Right atrium auricular region (tissue), 2 donors: ENCODE measurements at regions not wholly inside any gene's neighbourhood (a gene's known extent, or its start where the extent isn't known, plus 50 kb on each side); places are given as distances from the start of the nearest gene placed in this dataset.

Experiments used
- DNase-seq: peaks from one replicate; pipeline ENCODE4 v3.0.0-alpha.2; 2019; ENCODE audit warnings: low spot score
- H3K27ac ChIP-seq, 2 donors: fragments of 200-600 bp; sonication (generic); 1 replicate in 1 of 2; 2 replicates in 1 of 2; pipeline ENCODE4 v1.5.1; 2016 to 2019
- H3K27me3 ChIP-seq, 2 donors: fragments of 200-600 bp; sonication (generic); one replicate each; pipeline versions ENCODE4 v1.5.1 to v1.6.0; 2017 to 2019
- H3K36me3 ChIP-seq: fragments of 200-600 bp; sonication (generic); one replicate; pipeline ENCODE4 v1.5.1; 2016
- H3K4me1 ChIP-seq, 2 donors: fragments of 200-600 bp; sonication (generic); one replicate each; pipeline versions ENCODE4 v1.5.1 to v1.6.0; 2017 to 2019
- H3K4me3 ChIP-seq, 2 donors: fragments of 200-600 bp; sonication (generic); 1 replicate in 1 of 2; 2 replicates in 1 of 2; pipeline ENCODE4 v1.5.1; 2017 to 2019; ENCODE audit warnings: mild to moderate bottlenecking in 1 of 2, moderate library complexity in 1 of 2
- H3K9me3 ChIP-seq, 2 donors: fragments of 200-600 bp; sonication (generic); one replicate each; pipeline ENCODE4 v1.5.1; 2019
- TF ChIP-seq, protein P1 (sequence below), 2 donors: fragments of 200-600 bp; sonication (generic); IDR thresholded peaks; one replicate each; pipeline ENCODE4 v1.5.1; 2019; ENCODE audit warnings: antibody characterized with exemption in 2 of 2

DNA sequence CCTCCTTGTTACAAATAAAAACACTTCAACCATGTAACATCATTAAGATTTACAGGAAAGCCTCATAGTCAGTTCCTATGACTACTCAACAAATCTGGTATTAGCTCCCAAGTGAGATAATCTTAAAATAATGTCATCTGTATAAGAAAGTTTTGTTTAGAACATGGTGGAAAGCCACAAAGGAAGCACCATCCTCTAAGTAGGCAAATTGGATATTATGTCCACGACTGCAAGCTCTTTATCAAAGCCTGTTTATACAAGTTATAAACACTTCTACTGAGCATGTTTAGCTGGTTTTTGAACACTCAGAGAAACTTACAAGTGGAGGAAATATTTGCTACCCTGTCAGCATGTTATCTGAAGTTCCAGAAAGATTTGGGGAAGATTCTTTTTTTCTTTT is 349.8 kb downstream of the ARL4A start:
- peaks cover 0 to 7% of the 10 kb centered on the region in 2 donors for H3K9me3 ChIP-seq
- no peak overlapping the region for H3K27ac ChIP-seq
- no peaks in the 10 kb centered on the region for H3K36me3 ChIP-seq
- DNase-seq: no peak
- no peak overlapping the region for H3K4me3 ChIP-seq
- no peaks in the 10 kb centered on the region for H3K4me1 ChIP-seq
- TF ChIP-seq, protein P1, sequence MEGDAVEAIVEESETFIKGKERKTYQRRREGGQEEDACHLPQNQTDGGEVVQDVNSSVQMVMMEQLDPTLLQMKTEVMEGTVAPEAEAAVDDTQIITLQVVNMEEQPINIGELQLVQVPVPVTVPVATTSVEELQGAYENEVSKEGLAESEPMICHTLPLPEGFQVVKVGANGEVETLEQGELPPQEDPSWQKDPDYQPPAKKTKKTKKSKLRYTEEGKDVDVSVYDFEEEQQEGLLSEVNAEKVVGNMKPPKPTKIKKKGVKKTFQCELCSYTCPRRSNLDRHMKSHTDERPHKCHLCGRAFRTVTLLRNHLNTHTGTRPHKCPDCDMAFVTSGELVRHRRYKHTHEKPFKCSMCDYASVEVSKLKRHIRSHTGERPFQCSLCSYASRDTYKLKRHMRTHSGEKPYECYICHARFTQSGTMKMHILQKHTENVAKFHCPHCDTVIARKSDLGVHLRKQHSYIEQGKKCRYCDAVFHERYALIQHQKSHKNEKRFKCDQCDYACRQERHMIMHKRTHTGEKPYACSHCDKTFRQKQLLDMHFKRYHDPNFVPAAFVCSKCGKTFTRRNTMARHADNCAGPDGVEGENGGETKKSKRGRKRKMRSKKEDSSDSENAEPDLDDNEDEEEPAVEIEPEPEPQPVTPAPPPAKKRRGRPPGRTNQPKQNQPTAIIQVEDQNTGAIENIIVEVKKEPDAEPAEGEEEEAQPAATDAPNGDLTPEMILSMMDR (IDR thresholded peaks at IDR 0.05): no peak
- H3K27me3 ChIP-seq: no peaks in the 10 kb centered on the region

DNA sequence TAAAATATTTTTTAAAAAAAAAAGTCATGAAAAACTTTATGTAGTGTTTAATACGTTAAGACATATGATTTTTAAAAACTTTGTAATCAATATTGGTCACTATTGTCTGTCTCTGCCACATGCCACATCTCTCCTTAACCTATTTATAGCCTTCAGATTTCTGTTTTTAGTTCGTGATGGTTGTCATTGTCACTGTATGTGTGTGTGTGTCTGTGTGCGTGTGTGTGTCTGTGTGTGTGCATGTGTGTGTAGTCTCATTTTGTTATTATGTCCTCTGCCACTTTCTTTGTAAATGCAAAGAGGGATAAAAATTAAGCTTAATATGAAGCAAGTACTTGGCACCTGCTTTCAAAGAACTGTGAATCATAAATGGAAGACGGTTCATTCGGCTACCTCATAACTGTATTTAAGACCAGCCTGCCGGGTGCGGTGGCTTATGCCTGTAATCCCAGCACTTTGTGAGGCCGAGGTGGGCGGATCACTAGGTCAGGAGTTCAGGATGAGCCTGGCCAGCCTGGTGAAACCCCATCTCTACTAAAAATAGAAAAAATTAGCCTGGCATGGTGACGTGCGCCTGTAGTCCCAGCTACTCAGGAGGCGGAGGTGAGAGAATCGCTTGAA is 354.0 kb downstream of the ARL4A start:
- H3K36me3 ChIP-seq: no peaks in the 10 kb centered on the region
- DNase-seq: no peak
- TF ChIP-seq, protein P1 (IDR thresholded peaks at IDR 0.05): no peak
- peaks cover 0 to 3% of the 10 kb centered on the region in 2 donors for H3K9me3 ChIP-seq
- H3K4me1 ChIP-seq: no peaks in the 10 kb centered on the region
- no peaks in the 10 kb centered on the region for H3K27me3 ChIP-seq
- no peak overlapping the region for H3K4me3 ChIP-seq
- H3K27ac ChIP-seq: no peak overlapping the region

DNA sequence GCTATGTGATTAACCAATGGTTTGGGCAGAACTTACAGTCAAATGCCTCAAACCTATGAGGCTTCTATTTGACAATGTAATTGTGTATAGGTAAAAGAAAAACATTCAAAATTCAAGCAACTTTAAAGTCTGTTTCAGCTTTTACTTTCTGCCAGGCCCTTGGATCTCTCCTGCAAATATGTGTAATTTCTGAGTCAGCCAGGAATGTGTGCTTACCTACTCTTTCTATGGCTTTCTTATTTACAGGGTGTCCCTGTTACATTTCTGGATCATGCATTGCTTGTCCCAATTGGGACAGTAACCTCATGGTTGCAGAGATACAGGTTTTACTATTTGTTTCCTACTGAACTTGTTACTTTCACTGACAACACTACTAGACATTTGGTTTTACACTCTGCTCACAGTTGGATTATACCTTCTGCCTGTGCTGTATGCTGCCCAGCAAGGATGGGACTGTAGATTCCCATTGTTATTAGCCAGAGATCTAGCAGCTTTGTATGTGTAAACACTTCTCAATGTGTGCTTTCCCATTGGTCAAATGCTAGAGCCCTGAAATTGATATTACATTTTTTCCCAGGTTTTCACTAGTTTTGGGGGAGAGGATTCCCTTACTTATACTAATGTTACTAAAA is 355.3 kb downstream of the ARL4A start:
- no peak overlapping the region for H3K4me3 ChIP-seq
- H3K27me3 ChIP-seq: no peaks in the 10 kb centered on the region
- TF ChIP-seq, protein P1 (IDR thresholded peaks at IDR 0.05): no peak
- H3K9me3 ChIP-seq: no peaks in the 10 kb centered on the region
- H3K4me1 ChIP-seq: no peaks in the 10 kb centered on the region
- no peaks in the 10 kb centered on the region for H3K36me3 ChIP-seq
- no peak overlapping the region for H3K27ac ChIP-seq
- DNase-seq: no peak

DNA sequence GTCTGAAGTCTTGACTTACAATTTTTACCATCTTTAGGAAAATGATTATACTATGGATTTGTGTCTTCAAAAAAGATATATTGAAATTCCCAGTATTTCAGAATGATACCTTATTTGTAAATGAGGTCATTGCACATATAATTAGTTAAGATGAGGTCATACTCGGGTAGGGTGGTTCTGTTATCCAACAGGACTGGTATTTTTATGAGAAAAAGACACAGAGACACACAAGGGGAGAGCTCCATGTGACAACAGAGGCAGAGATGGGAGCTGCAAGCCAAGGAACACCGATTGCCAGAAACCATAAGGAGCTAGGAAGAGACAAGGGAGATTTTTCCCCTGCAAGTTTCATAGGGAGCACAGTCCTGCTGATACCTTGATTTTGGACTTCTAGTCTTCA is 356.9 kb downstream of the ARL4A start:
- H3K4me1 ChIP-seq: no peaks in the 10 kb centered on the region
- no peak overlapping the region for H3K27ac ChIP-seq
- no peaks in the 10 kb centered on the region for H3K36me3 ChIP-seq
- no peak for DNase-seq
- TF ChIP-seq, protein P1 (IDR thresholded peaks at IDR 0.05): no peak
- H3K4me3 ChIP-seq: no peak overlapping the region
- H3K27me3 ChIP-seq: no peaks in the 10 kb centered on the region
- no peaks in the 10 kb centered on the region for H3K9me3 ChIP-seq

DNA sequence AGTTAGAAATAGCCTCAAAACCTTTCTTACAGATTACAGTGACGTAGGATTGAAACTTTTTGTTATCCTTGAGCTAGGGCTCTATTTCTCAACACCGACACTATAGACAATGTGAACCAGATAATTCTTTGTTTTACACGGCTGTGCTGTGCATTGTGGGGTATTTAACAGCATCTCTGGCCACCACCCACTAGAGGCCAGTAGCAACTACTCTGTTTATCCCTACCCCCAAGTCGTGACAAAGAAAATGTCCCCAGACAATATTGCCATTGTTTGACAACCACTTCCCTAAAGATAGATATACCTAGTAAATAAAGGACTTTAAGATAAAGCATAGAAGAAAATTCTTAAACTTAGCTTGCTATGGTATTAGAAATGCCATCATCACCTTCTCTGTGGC is 359.6 kb downstream of the ARL4A start:
- DNase-seq: no peak
- Histone ChIP-seq H3K4me3 (no peak overlapping the region), H3K27ac (no peak overlapping the region), H3K4me1 (no peaks in the 10 kb centered on the region), H3K27me3 (no peaks in the 10 kb centered on the region), H3K9me3 (no peaks in the 10 kb centered on the region), H3K36me3 (no peaks in the 10 kb centered on the region)
- TF ChIP-seq, protein P1 (IDR thresholded peaks at IDR 0.05): no peak

DNA sequence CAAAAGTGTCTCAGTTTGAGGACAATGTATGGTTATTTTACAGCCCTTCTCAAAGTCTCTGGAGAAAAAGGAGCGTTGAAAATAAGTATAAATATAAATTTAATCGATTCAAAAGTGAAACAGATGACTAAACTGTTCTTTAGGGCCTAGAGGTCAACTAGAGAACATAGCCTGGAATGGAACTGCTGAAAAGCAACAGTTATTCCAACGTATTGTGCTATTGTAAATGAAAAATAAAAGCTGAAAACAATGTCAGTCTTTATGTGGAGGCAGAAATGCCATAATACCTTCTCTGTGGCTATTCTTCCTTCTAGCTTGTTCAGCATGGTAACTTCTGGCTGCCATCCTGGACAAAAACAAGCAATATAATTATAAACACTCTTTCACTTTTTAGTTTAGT is 362.5 kb downstream of the ARL4A start:
- no peak for DNase-seq
- H3K4me3 ChIP-seq: no peak overlapping the region
- no peak overlapping the region for H3K27ac ChIP-seq
- no peaks in the 10 kb centered on the region for H3K27me3 ChIP-seq
- H3K9me3 ChIP-seq: no peaks in the 10 kb centered on the region
- TF ChIP-seq, protein P1 (IDR thresholded peaks at IDR 0.05): no peak
- no peaks in the 10 kb centered on the region for H3K4me1 ChIP-seq
- no peaks in the 10 kb centered on the region for H3K36me3 ChIP-seq
